Hepatocyte (in vitro differentiated cells): ENCODE measurements at regions not wholly inside any gene's neighbourhood (a gene's known extent, or its start where the extent isn't known, plus 50 kb on each side); places are given as distances from the start of the nearest gene placed in this dataset.

Experiments used
- DNase-seq: peaks from one replicate; pipeline ENCODE4 v3.0.0-alpha.2; 2016; ENCODE audit warnings: low spot score
- H2AFZ ChIP-seq: fragments of 200-600 bp; sonication (generic); 2 replicates; pipeline ENCODE4 v1.6.0; 2016; ENCODE audit warnings: antibody characterized with exemption, mild to moderate bottlenecking
- H3K27ac ChIP-seq: fragments of 200-600 bp; sonication (generic); 2 replicates; pipeline ENCODE4 v1.5.1; 2016; ENCODE audit warnings: mild to moderate bottlenecking
- H3K27me3 ChIP-seq: fragments of 200-600 bp; sonication (generic); 2 replicates; pipeline ENCODE4 v1.6.1; 2016
- H3K36me3 ChIP-seq: fragments of 200-600 bp; sonication (generic); replicated peaks from 2 replicates; pipeline ENCODE4 v1.5.1; 2016; ENCODE audit warnings: low read depth; ENCODE audit not compliant: insufficient read depth
- H3K4me1 ChIP-seq: fragments of 200-600 bp; sonication (generic); 2 replicates; pipeline ENCODE4 v1.5.1; 2016; ENCODE audit warnings: mild to moderate bottlenecking, moderate library complexity; ENCODE audit not compliant: insufficient read depth
- H3K4me2 ChIP-seq: fragments of 200-600 bp; sonication (generic); 2 replicates; pipeline ENCODE4 v1.6.0; 2016
- H3K4me3 ChIP-seq: fragments of 200-600 bp; sonication (generic); 2 replicates; pipeline ENCODE4 v1.5.1; 2016; ENCODE audit warnings: mild to moderate bottlenecking
- H3K79me2 ChIP-seq: fragments of 200-600 bp; sonication (generic); 2 replicates; pipeline ENCODE4 v1.6.0; 2017; ENCODE audit warnings: mild to moderate bottlenecking
- H3K9me2 ChIP-seq: fragments of 200-600 bp; sonication (generic); replicated peaks from 2 replicates; pipeline ENCODE4 v1.6.0; 2017; ENCODE audit warnings: mild to moderate bottlenecking; ENCODE audit not compliant: insufficient read depth
- H3K9me3 ChIP-seq: fragments of 200-600 bp; sonication (generic); 2 replicates; pipeline ENCODE4 v1.5.1; 2016; ENCODE audit warnings: low read depth, mild to moderate bottlenecking
- H4K20me1 ChIP-seq: fragments of 200-600 bp; sonication (generic); 2 replicates; pipeline ENCODE4 v1.6.0; 2016; ENCODE audit warnings: mild to moderate bottlenecking; ENCODE audit not compliant: insufficient read depth, poor library complexity, severe bottlenecking
- EZH2 ChIP-seq: fragments of 200-600 bp; sonication (generic); IDR thresholded peaks from 2 replicates; pipeline ENCODE4 v1.6.1; 2016; ENCODE audit warnings: antibody characterized with exemption, mild to moderate bottlenecking, borderline replicate concordance
- EZH2phosphoT487 ChIP-seq: fragments of 200-600 bp; sonication (generic); IDR thresholded peaks from one replicate; pipeline ENCODE4 v1.6.1; 2018; ENCODE audit warnings: antibody characterized with exemption, mild to moderate bottlenecking, low read depth, moderate library complexity; ENCODE audit not compliant: unreplicated experiment, severe bottlenecking
- WGBS: methylation state at CpG from one replicate; pipeline ENCODE4 v1.1.6; 2016; ENCODE audit warnings: low lambda C conversion rate; ENCODE audit errors: missing lambda C conversion rate; 5-methylcytosine and 5-hydroxymethylcytosine counted together
- TF ChIP-seq, protein P1 (sequence below): fragments of 200-600 bp; sonication (generic); IDR thresholded peaks from 2 replicates; pipeline ENCODE4 v1.5.1; 2016; ENCODE audit warnings: antibody characterized with exemption, mild to moderate bottlenecking; ENCODE audit not compliant: poor library complexity

DNA sequence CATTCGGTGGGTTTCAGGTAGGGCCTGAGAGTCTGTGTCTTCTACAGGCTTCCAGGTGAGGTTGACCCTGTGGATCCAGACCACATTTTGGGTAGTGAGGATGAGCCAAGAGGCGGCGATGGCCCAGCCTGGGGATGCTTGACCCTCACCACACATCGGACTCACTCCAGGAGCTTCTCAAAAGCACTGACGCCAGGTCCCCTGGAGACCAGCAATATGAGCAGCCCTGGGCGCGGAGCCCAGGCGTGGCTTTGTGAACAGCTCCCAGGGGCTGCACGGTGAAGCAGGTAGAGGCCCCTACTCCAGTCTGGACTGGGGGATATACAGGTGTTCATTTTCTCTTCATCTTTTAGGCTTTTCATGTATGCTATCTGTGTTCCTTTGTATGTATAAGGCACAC is 139.7 kb upstream of the PCBD1 start:
- no peaks in the 10 kb centered on the region for H3K79me2 ChIP-seq
- H4K20me1 ChIP-seq, result no peaks in the 10 kb centered on the region
- H3K36me3 ChIP-seq, result no peaks in the 10 kb centered on the region
- H3K9me2 ChIP-seq, result no peaks in the 10 kb centered on the region
- no peak overlapping the region for H3K4me2 ChIP-seq
- H3K9me3 ChIP-seq, result no peaks in the 10 kb centered on the region
- WGBS, result 90% methylated on average over 9 of the region's 9 CpGs
- no peaks in the 10 kb centered on the region for H3K27me3 ChIP-seq
- H3K4me3 ChIP-seq, result no peak overlapping the region
- TF ChIP-seq EZH2phosphoT487 (no peak), EZH2 (no peak)
- TF ChIP-seq, protein P1, sequence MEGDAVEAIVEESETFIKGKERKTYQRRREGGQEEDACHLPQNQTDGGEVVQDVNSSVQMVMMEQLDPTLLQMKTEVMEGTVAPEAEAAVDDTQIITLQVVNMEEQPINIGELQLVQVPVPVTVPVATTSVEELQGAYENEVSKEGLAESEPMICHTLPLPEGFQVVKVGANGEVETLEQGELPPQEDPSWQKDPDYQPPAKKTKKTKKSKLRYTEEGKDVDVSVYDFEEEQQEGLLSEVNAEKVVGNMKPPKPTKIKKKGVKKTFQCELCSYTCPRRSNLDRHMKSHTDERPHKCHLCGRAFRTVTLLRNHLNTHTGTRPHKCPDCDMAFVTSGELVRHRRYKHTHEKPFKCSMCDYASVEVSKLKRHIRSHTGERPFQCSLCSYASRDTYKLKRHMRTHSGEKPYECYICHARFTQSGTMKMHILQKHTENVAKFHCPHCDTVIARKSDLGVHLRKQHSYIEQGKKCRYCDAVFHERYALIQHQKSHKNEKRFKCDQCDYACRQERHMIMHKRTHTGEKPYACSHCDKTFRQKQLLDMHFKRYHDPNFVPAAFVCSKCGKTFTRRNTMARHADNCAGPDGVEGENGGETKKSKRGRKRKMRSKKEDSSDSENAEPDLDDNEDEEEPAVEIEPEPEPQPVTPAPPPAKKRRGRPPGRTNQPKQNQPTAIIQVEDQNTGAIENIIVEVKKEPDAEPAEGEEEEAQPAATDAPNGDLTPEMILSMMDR, result no peak
- no peak for DNase-seq
- no peak overlapping the region for H2AFZ ChIP-seq
- H3K27ac ChIP-seq, result no peak overlapping the region
- no peaks in the 10 kb centered on the region for H3K4me1 ChIP-seq

DNA sequence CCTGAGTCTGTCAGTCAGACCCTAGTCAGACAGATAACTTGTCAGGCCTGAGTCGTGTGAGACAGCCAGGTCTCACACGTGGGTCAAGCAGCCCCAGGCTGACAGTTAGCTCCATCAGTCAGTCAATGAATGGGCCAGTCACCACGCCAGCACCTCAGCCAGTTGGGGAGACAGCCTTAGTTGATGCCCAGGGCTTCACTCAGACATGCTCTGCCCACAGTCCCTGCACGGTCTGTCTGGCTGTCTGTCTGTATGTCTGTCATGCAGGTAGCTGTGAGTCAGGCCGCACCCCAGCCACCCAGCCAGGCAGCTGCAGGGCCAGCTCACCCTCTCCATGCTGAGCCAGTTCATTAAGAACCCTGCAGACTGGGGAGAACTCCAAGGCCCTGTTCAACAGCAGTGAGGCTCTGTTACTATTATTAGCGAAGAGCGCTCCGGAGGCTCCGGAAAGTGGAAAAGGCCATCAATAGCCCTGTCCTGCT is 141.1 kb upstream of the PCBD1 start:
- Histone ChIP-seq H3K4me2 (no peak overlapping the region), H3K4me3 (no peak overlapping the region), H3K27me3 (no peaks in the 10 kb centered on the region), H4K20me1 (no peaks in the 10 kb centered on the region), H3K27ac (no peak overlapping the region), H3K9me3 (no peaks in the 10 kb centered on the region), H2AFZ (no peak overlapping the region), H3K79me2 (no peaks in the 10 kb centered on the region), H3K36me3 (no peaks in the 10 kb centered on the region), H3K4me1 (no peaks in the 10 kb centered on the region), H3K9me2 (no peaks in the 10 kb centered on the region)
- TF ChIP-seq EZH2 (no peak), EZH2phosphoT487 (no peak)
- TF ChIP-seq, protein P1, result no peak
- WGBS, result 88% methylated on average over 9 of the region's 9 CpGs
- no peak for DNase-seq

DNA sequence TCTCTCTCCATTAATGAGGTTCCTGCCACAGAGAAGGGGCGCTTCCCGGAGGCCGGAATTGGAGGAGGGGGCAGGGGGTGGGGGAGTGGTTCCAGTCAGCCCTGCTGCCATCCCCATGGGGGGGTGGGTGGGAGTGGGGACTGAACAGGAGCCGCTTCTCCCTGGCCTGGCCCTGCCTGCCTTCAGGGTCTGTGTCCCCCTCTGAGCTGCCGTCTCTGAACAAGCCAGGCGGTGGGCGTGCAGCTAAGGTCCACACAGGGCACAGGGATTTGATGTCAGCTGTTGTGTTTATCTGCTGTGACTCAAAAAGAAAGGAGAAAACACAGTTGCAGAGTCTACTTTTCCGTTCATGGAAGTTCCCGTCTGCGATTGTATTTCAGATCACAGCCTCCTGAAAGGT is 141.5 kb upstream of the PCBD1 start:
- TF ChIP-seq EZH2 (no peak), EZH2phosphoT487 (no peak)
- TF ChIP-seq, protein P1, result no peak
- Histone ChIP-seq H3K79me2 (no peaks in the 10 kb centered on the region), H3K9me2 (no peaks in the 10 kb centered on the region), H2AFZ (no peak overlapping the region), H3K27ac (no peak overlapping the region), H4K20me1 (no peaks in the 10 kb centered on the region), H3K9me3 (no peaks in the 10 kb centered on the region), H3K4me2 (no peak overlapping the region), H3K4me1 (no peaks in the 10 kb centered on the region), H3K36me3 (no peaks in the 10 kb centered on the region), H3K27me3 (no peaks in the 10 kb centered on the region), H3K4me3 (no peak overlapping the region)
- no peak for DNase-seq
- WGBS, result 81% methylated on average over 8 of the region's 10 CpGs

DNA sequence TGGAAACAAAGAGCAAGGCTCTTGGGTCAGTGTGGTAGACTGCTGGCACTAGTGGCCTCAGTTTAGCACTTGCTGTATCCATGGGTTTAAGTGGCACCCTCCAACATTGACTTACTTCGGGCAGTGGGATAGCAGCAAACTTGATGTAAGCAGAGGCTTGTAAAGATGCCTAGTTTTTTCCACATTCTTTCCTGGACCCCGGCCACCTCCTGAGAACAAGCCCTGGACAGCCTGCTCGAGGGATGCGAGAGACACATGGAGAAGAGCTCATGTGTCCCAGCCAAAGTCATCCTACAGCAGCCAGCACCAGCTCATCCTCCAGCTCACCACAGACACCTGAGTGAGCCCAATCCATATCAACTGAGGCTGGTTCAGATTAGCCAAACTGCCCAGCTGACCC is 142.7 kb upstream of the PCBD1 start:
- TF ChIP-seq EZH2phosphoT487 (no peak), EZH2 (no peak)
- TF ChIP-seq, protein P1, result no peak
- no peaks in the 10 kb centered on the region for H3K9me2 ChIP-seq
- 87% methylated on average over 4 of the region's 4 CpGs for WGBS

More for the DNA sequence above, 142.7 kb upstream of the PCBD1 start:
- Histone ChIP-seq H2AFZ (no peak overlapping the region), H4K20me1 (no peaks in the 10 kb centered on the region), H3K4me3 (no peak overlapping the region), H3K36me3 (no peaks in the 10 kb centered on the region), H3K4me2 (no peak overlapping the region), H3K79me2 (no peaks in the 10 kb centered on the region), H3K4me1 (no peaks in the 10 kb centered on the region), H3K9me3 (no peaks in the 10 kb centered on the region), H3K27ac (no peak overlapping the region), H3K27me3 (no peaks in the 10 kb centered on the region)
- DNase-seq, result no peak
